ENCODE measurements at regions not wholly inside any gene's neighbourhood (a gene's known extent, or its start where the extent isn't known, plus 50 kb on each side); places are given as distances from the start of the nearest gene placed in this dataset.

- no peak overlapping the region for H3K4me3 ChIP-seq (ENCODE audit: low read depth, low read length)
These were observed 306.7 kb upstream of the ROBO2 start for GRCh38 chr3:76733073-76733759.

- no peak overlapping the region for H3K4me3 ChIP-seq (ENCODE audit: low read depth, low read length)
These were observed 304.7 kb upstream of the ROBO2 start for GRCh38 chr3:76735152-76735551.

GRCh38 chr3:76753599-76753998, 286.3 kb upstream of the ROBO2 start:
- H3K4me3 ChIP-seq (ENCODE audit: low read depth, low read length), result no peak overlapping the region

- H3K4me3 ChIP-seq (ENCODE audit: low read depth, low read length), result no peak overlapping the region
These were observed 285.7 kb upstream of the ROBO2 start for GRCh38 chr3:76754247-76754646.

GRCh38 chr3:76756577-76756976, 283.3 kb upstream of the ROBO2 start:
- H3K4me3 ChIP-seq (ENCODE audit: low read depth, low read length), result no peak overlapping the region

- no peak overlapping the region for H3K4me3 ChIP-seq (ENCODE audit: low read depth, low read length)
These were observed 279.6 kb upstream of the ROBO2 start for GRCh38 chr3:76760336-76760735.

GRCh38 chr3:76765511-76765910, 274.4 kb upstream of the ROBO2 start:
- H3K4me3 ChIP-seq (ENCODE audit: low read depth, low read length), result no peak overlapping the region

- H3K4me3 ChIP-seq (ENCODE audit: low read depth, low read length), result no peak overlapping the region
These were observed 271.0 kb upstream of the ROBO2 start for GRCh38 chr3:76768912-76769311.

- no peak overlapping the region for H3K4me3 ChIP-seq (ENCODE audit: low read depth, low read length)
These were observed 263.0 kb upstream of the ROBO2 start for GRCh38 chr3:76776927-76777326.

- no peak overlapping the region for H3K4me3 ChIP-seq (ENCODE audit: low read depth, low read length)
These were observed 251.7 kb upstream of the ROBO2 start for GRCh38 chr3:76788206-76788605.

GRCh38 chr3:76789237-76789636, 250.7 kb upstream of the ROBO2 start:
- H3K4me3 ChIP-seq (ENCODE audit: low read depth, low read length), result no peak overlapping the region

- no peak overlapping the region for H3K4me3 ChIP-seq (ENCODE audit: low read depth, low read length)
These were observed 228.5 kb upstream of the ROBO2 start for GRCh38 chr3:76811418-76811817.

- H3K4me3 ChIP-seq (ENCODE audit: low read depth, low read length), result no peak overlapping the region
These were observed 227.2 kb upstream of the ROBO2 start for GRCh38 chr3:76812649-76813242.

GRCh38 chr3:76815561-76815960, 224.3 kb upstream of the ROBO2 start:
- no peak overlapping the region for H3K4me3 ChIP-seq (ENCODE audit: low read depth, low read length)

- no peak overlapping the region for H3K4me3 ChIP-seq (ENCODE audit: low read depth, low read length)
These were observed 219.4 kb upstream of the ROBO2 start for GRCh38 chr3:76820481-76820880.

- H3K4me3 ChIP-seq (ENCODE audit: low read depth, low read length), result no peak overlapping the region
These were observed 215.2 kb upstream of the ROBO2 start for GRCh38 chr3:76824658-76825240.

- no peak overlapping the region for H3K4me3 ChIP-seq (ENCODE audit: low read depth, low read length)
These were observed 213.0 kb upstream of the ROBO2 start for GRCh38 chr3:76826861-76827260.

- H3K4me3 ChIP-seq (ENCODE audit: low read depth, low read length), result no peak overlapping the region
These were observed 212.1 kb upstream of the ROBO2 start for GRCh38 chr3:76827701-76828226.

GRCh38 chr3:76834657-76835056, 205.2 kb upstream of the ROBO2 start:
- no peak overlapping the region for H3K4me3 ChIP-seq (ENCODE audit: low read depth, low read length)

- no peak overlapping the region for H3K4me3 ChIP-seq (ENCODE audit: low read depth, low read length)
These were observed 198.2 kb upstream of the ROBO2 start for GRCh38 chr3:76841747-76842146.

GRCh38 chr3:76842216-76842615, 197.7 kb upstream of the ROBO2 start:
- no peak overlapping the region for H3K4me3 ChIP-seq (ENCODE audit: low read depth, low read length)

GRCh38 chr3:76855451-76855850, 184.4 kb upstream of the ROBO2 start:
- H3K4me3 ChIP-seq (ENCODE audit: low read depth, low read length), result no peak overlapping the region

All from iPS-11a (cell line).